ENCODE measurements at regions not wholly inside any gene's neighbourhood (a gene's known extent, or its start where the extent isn't known, plus 50 kb on each side); places are given as distances from the start of the nearest gene placed in this dataset.

DNA sequence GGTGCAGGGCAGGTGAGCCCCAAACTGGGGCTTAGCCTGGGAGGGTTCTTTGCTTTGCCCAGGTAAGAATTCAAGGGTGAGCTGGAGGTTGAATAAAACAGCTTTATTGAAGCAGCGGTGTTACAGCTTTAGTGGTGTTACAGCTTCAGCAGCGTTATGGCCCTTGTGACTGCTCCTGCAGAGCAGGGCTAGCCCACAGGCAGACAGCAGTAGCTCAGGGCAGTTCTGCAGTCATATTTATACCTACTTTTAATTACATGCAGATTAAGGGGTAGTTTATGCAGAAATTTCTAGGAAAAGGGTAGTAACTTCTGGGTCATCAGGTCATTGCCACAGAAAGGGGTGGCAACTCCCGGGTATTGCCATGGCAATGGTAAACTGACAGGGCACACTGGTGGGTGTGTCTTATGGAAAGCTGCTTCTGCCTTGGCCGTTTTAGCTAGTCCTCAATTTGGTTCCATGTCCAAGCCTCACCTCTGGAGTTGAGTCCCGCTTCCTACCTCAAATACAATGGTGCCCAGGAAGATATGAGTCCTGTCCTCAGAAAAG, 78.2 kb downstream of the THNSL2 start:
- no peak overlapping the region for H2BK120ac ChIP-seq (replicated peaks; ENCODE audit: low read depth, low read length)
- no peaks in the 10 kb centered on the region for H3K4me1 ChIP-seq (replicated peaks in 1 of 4; ENCODE audit: control insufficient read depth in 3 of 4, insufficient read depth in 4 of 4, low read length in 3 of 4)
- no peak for DNase-seq (ENCODE audit: low read depth in 1 of 2, low spot score in 2 of 2)
- H2BK5ac ChIP-seq (ENCODE audit: low read depth, low read length): no peak overlapping the region
- peaks cover 8 to 9% of the 10 kb centered on the region in 2 experiments; a peak in 3 of 4 replicates for H3K9me3 ChIP-seq (ENCODE audit: insufficient read depth in 2 of 2, low read depth in 1 of 2, low read length in 1 of 2)
- H3K14ac ChIP-seq (ENCODE audit: insufficient read length): no peak overlapping the region
- H3K79me2 ChIP-seq (ENCODE audit: control insufficient read depth in 1 of 2, insufficient read depth in 2 of 2, low read length in 2 of 2): no peaks in the 10 kb centered on the region
- no peak overlapping the region for H2BK12ac ChIP-seq (ENCODE audit: low read depth, low read length)
- no peaks in the 10 kb centered on the region for H3K23me2 ChIP-seq (ENCODE audit: low read depth, low read length)
- H2BK15ac ChIP-seq (ENCODE audit: low read length): no peak overlapping the region
- 90% methylated on average over 5 of the region's 5 CpGs; no CpG with 5 or more reads in 1 of the 2 experiments for WGBS, 2 experiments (ENCODE audit: extremely low coverage in 1 of 2, insufficient coverage in 1 of 2, insufficient read length in 1 of 2, insufficient replicate concordance in 2 of 2, low coverage in 1 of 2, low lambda C conversion rate in 2 of 2, missing lambda C conversion rate in 1 of 2)
- H3K36me3 ChIP-seq (ENCODE audit: control insufficient read depth in 2 of 4, insufficient read depth in 4 of 4, low read length in 3 of 4): no peaks in the 10 kb centered on the region
- no peak overlapping the region for H3K23ac ChIP-seq (ENCODE audit: insufficient read length)
- ChIA-PET CTCF (ENCODE audit: partially characterized antibody) (interaction anchor here (0.5 to 1.5 kb wide), 3 partner anchors 42 to 240 kb away, joined by 3 to 5 read pairs (median 3); no protein-coding TSS in a partner anchor), POLR2A (ENCODE audit: partially characterized antibody) (no interaction called here)
- no peak overlapping the region for H3K56ac ChIP-seq (replicated peaks; ENCODE audit: insufficient read length, low read depth, low read length)
- no peak overlapping the region for H3K4me2 ChIP-seq (ENCODE audit: insufficient read depth in 1 of 2, low read depth in 2 of 2, low read length in 2 of 2)
- H3K18ac ChIP-seq (ENCODE audit: extremely low read depth, low read length): no peak overlapping the region
- H4K20me1 ChIP-seq (replicated peaks in 1 of 2; ENCODE audit: control insufficient read depth in 1 of 2, insufficient read depth in 2 of 2, low read length in 2 of 2): no peaks in the 10 kb centered on the region
- no peak overlapping the region for H3K4ac ChIP-seq (replicated peaks; ENCODE audit: insufficient read length, low read depth, low read length)
- H4K5ac ChIP-seq (ENCODE audit: insufficient read length, low read depth, low read length): no peak overlapping the region
- H4K91ac ChIP-seq (replicated peaks; ENCODE audit: insufficient read length, low read length): no peak overlapping the region
- no peak overlapping the region for H2AFZ ChIP-seq (ENCODE audit: low read length)
- H3K27me3 ChIP-seq (replicated peaks in 1 of 4; ENCODE audit: control insufficient read depth in 3 of 4, extremely low read depth in 1 of 4, insufficient read depth in 3 of 4, low read length in 3 of 4): no peaks in the 10 kb centered on the region
- H3K27ac ChIP-seq (ENCODE audit: low read depth, low read length): no peak overlapping the region
- no peak overlapping the region for H3K9ac ChIP-seq (replicated peaks in 1 of 4; ENCODE audit: extremely low read depth in 1 of 4, low read depth in 3 of 4, low read length in 3 of 4)
- H2AK5ac ChIP-seq (ENCODE audit: low read depth, low read length): no peak overlapping the region
- no peak overlapping the region for H3K4me3 ChIP-seq (ENCODE audit: extremely low read depth in 1 of 4, insufficient read depth in 2 of 4, low read depth in 3 of 4, low read length in 4 of 4)
- no peak for FAIRE-seq
- no peaks in the 10 kb centered on the region for H3K79me1 ChIP-seq (ENCODE audit: low read depth, low read length)
- TF ChIP-seq CHD1 (IDR thresholded peaks at IDR 0.05; ENCODE audit: low read depth, low read length) (no peak), SIN3A (conservative IDR thresholded peaks at IDR 0.05 in 1 of 2, IDR thresholded peaks at IDR 0.05 in 1 of 2; ENCODE audit: low read depth in 1 of 2, low read length in 2 of 2) (no peak), GTF2F1 (IDR thresholded peaks at IDR 0.05; ENCODE audit: borderline replicate concordance, low read depth, low read length) (no peak)
- H4K8ac ChIP-seq (ENCODE audit: extremely low read depth, insufficient read depth, low read length): no peak overlapping the region; the same call in 1 of the 2 replicates
- no peak overlapping the region for H2BK20ac ChIP-seq (ENCODE audit: low read length)

Measured in H1 (cell line).